HCT116 (cell line): ENCODE measurements at regions not wholly inside any gene's neighbourhood (a gene's known extent, or its start where the extent isn't known, plus 50 kb on each side); places are given as distances from the start of the nearest gene placed in this dataset.
A peak's percentile ranks its signal among the peaks of the same experiment; 100 is the strongest.

Source experiments
- ATAC-seq: fragments of 200-7000 bp; cut with Tn5 transposase; 2 replicates; pipeline ENCODE4 v1.9.1; 2020; ENCODE audit warnings: mild to moderate bottlenecking, moderate library complexity
- BruUV-seq: library from RNA; stranded (reverse); fragments of 400-500 nt; replicated peaks from 2 replicates; lab custom pipeline; 2021; lab: Mats Ljungman, UMichigan
- CTCF ChIA-PET: fragments of 300-600 bp; sonication (Branson Sonifier 250); formaldehyde crosslinking; loops from one replicate; lab custom pipeline; 2021; ENCODE audit warnings: antibody characterized with exemption; lab: Charles Lee
- POLR2A ChIA-PET: fragments of 300-600, 350-600 bp; sonication (Branson Sonifier 250); formaldehyde crosslinking; loops from one replicate; lab custom pipeline; 2021; ENCODE audit warnings: antibody characterized with exemption; lab: Charles Lee
- RAD21 ChIA-PET, 2 experiments: fragments of 300-600 bp; sonication (Branson Sonifier 250); formaldehyde crosslinking; loops; one replicate each; lab custom pipeline; 2023; ENCODE audit warnings: low total read pairs in 2 of 2; ENCODE audit not compliant: uncharacterized antibody in 2 of 2, unreplicated experiment in 2 of 2, low non-redundant PET in 1 of 2; lab: Charles Lee
- DNase-seq: peaks from one replicate; pipeline ENCODE4 v3.0.0-alpha.2; 2010; ENCODE audit warnings: low read depth, low spot score
- H2AFZ ChIP-seq: fragments of 200-600 bp; shearing (Covaris generic), sonication (generic); 2 replicates; pipeline ENCODE4 v1.6.1; 2017; ENCODE audit warnings: low read depth, mixed run types, mixed read lengths, antibody characterized with exemption, low read length; ENCODE audit not compliant: poor library complexity, severe bottlenecking
- H3K27ac ChIP-seq: 2 replicates; pipeline ENCODE4 v1.5.1; 2012; ENCODE audit warnings: low read depth, low read length
- H3K27me3 ChIP-seq: fragments of 200-600 bp; sonication (generic); 2 replicates; pipeline ENCODE4 v1.6.1; 2016; ENCODE audit warnings: mixed run types, low read length, mixed read lengths; ENCODE audit not compliant: insufficient read depth
- H3K36me3 ChIP-seq, 2 experiments: fragments of 200-500 bp in 1 of 2; fragments of 200-600 bp in 1 of 2; sonication (Bioruptor generic) in 1 of 2; sonication (generic) in 1 of 2; 2 replicates each; pipeline versions ENCODE4 v1.5.1 to v1.6.1; 2014 to 2016; ENCODE audit warnings: low read length in 2 of 2, inconsistent platforms in 1 of 2, mixed read lengths in 1 of 2, mixed run types in 1 of 2; ENCODE audit not compliant: insufficient read depth in 2 of 2, control insufficient read depth in 1 of 2
- H3K4me1 ChIP-seq, 2 experiments: fragments of 200-600 bp in 1 of 2; sonication (generic) in 1 of 2; 2 replicates each; pipeline versions ENCODE4 v1.5.1 to v1.6.1; 2012 to 2017; ENCODE audit warnings: low read length in 2 of 2, inconsistent platforms in 1 of 2, mild to moderate bottlenecking in 1 of 2, mixed read lengths in 1 of 2, mixed run types in 1 of 2, moderate library complexity in 1 of 2; ENCODE audit not compliant: insufficient read depth in 2 of 2, control insufficient read depth in 1 of 2
- H3K4me2 ChIP-seq: fragments of 200-600 bp; sonication (generic); 2 replicates; pipeline ENCODE4 v1.6.1; 2017; ENCODE audit warnings: mixed run types, low read length, mixed read lengths
- H3K4me3 ChIP-seq, 2 experiments: fragments of 200-600 bp in 1 of 2; sonication (generic) in 1 of 2; replicated peaks in 1 of 2; 2 replicates each; pipeline ENCODE4 v1.5.1; 2011 to 2016; ENCODE audit warnings: low read length in 2 of 2, control low read depth in 1 of 2, low read depth in 1 of 2, mild to moderate bottlenecking in 1 of 2, mixed read lengths in 1 of 2, mixed run types in 1 of 2
- H3K79me2 ChIP-seq: fragments of 200-600 bp; sonication (generic); 2 replicates; pipeline ENCODE4 v1.6.1; 2017; ENCODE audit warnings: mild to moderate bottlenecking, mixed run types, low read length, moderate library complexity, mixed read lengths; ENCODE audit not compliant: insufficient read depth
- H3K9ac ChIP-seq: fragments of 200-600 bp; sonication (generic); 2 replicates; pipeline ENCODE4 v1.6.1; 2016; ENCODE audit warnings: low read length, mixed read lengths
- H3K9me2 ChIP-seq: fragments of 200-600 bp; sonication (generic), shearing (Covaris generic); 2 replicates; pipeline ENCODE4 v1.6.1; 2017; ENCODE audit warnings: mixed run types, mild to moderate bottlenecking, moderate library complexity; ENCODE audit not compliant: insufficient read depth
- H3K9me3 ChIP-seq, 2 experiments: fragments of 200-500 bp in 1 of 2; fragments of 200-600 bp in 1 of 2; sonication (Bioruptor generic) in 1 of 2; sonication (generic) in 1 of 2; 2 replicates each; pipeline ENCODE4 v1.6.1; 2014 to 2017; ENCODE audit warnings: low read length in 2 of 2, mixed read lengths in 2 of 2, inconsistent platforms in 1 of 2, low read depth in 1 of 2, mild to moderate bottlenecking in 1 of 2, mixed run types in 1 of 2, moderate library complexity in 1 of 2; ENCODE audit not compliant: control insufficient read depth in 1 of 2, insufficient read depth in 1 of 2
- H4K20me1 ChIP-seq: fragments of 200-600 bp; sonication (generic), shearing (Covaris generic); 2 replicates; pipeline ENCODE4 v1.6.1; 2017; ENCODE audit warnings: mixed run types, mild to moderate bottlenecking, moderate library complexity; ENCODE audit not compliant: insufficient read depth
- CTCF ChIP-seq, 3 experiments: fragments of 200-600 bp in 1 of 3; sonication (generic) in 1 of 3; IDR thresholded peaks in 2 of 3; conservative IDR thresholded peaks in 1 of 3; 2 replicates each; pipeline ENCODE4 v1.5.1; 2012 to 2017; ENCODE audit warnings: low read depth in 2 of 3, low read length in 2 of 3, antibody characterized with exemption in 1 of 3, borderline replicate concordance in 1 of 3, control low read depth in 1 of 3, mild to moderate bottlenecking in 1 of 3, mixed read lengths in 1 of 3, mixed run types in 1 of 3, moderate library complexity in 1 of 3; ENCODE audit not compliant: insufficient read depth in 1 of 3
- EZH2 ChIP-seq: fragments of 200-600 bp; sonication (generic); IDR thresholded peaks from 2 replicates; pipeline ENCODE4 v1.6.1; 2017; ENCODE audit warnings: antibody characterized with exemption, mixed run types
- EZH2phosphoT487 ChIP-seq: fragments of 200-600 bp; IDR thresholded peaks from 2 replicates; pipeline ENCODE4 v1.6.1; 2018; ENCODE audit warnings: antibody characterized with exemption, borderline replicate concordance
- RAD21 ChIP-seq: IDR thresholded peaks from 2 replicates; pipeline ENCODE4 v1.6.1; 2012; ENCODE audit warnings: low read depth, mild to moderate bottlenecking
- SIN3A ChIP-seq: IDR thresholded peaks from 2 replicates; pipeline ENCODE4 v1.6.1; 2012; ENCODE audit warnings: low read depth
- SRF ChIP-seq: IDR thresholded peaks from 2 replicates; pipeline ENCODE4 v1.6.1; 2012; ENCODE audit warnings: low read depth
- TCF7L2 ChIP-seq: IDR thresholded peaks from 2 replicates; pipeline ENCODE4 v1.7.0; 2011; ENCODE audit warnings: borderline replicate concordance, inconsistent platforms; ENCODE audit not compliant: insufficient read depth, insufficient read length; ENCODE audit errors: extremely low read depth
- ZBTB33 ChIP-seq: IDR thresholded peaks from 2 replicates; pipeline ENCODE4 v1.6.1; 2011; ENCODE audit warnings: mild to moderate bottlenecking, low read length, moderate library complexity; ENCODE audit not compliant: insufficient replicate concordance; ENCODE audit errors: extremely low read depth
- intact Hi-C: fragments of 100-400 bp; cut with micrococcal nuclease; formaldehyde crosslinking; loops from 2 replicates; pipeline ENCODE4 v1.10.0; 2022

DNA sequence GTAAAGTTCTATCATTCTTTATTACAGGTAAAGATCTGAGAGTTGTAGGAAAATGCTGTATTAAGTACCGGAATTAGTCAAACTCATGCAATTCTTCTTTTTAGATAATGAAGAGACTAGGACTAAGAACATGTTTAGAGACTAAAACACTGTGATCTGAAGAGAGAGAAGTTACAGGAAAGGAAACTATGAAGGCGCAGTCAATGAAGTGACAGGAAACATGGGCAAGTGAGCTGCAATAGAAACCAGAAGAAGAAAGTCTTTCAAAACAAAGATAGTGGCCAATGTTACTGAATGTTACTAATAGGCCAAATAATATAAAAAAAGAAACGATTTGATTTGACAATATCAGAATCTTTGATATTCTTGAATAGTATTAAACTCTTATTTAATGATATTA lies 659.4 kb upstream of the RGS18 start:
- no peaks in the 10 kb centered on the region for H3K36me3 ChIP-seq
- BruUV-seq = no TSS peak
- H3K27ac ChIP-seq = no peak overlapping the region
- no peak overlapping the region for H3K4me2 ChIP-seq
- H3K27me3 ChIP-seq = no peaks in the 10 kb centered on the region
- H3K9ac ChIP-seq = no peak overlapping the region
- no peaks in the 10 kb centered on the region for H3K9me3 ChIP-seq
- intact Hi-C loops = no loop called here
- CTCF ChIA-PET = no interaction called here
- no peaks in the 10 kb centered on the region for H3K9me2 ChIP-seq
- H4K20me1 ChIP-seq = no peaks in the 10 kb centered on the region
- POLR2A ChIA-PET = no interaction called here
- peak overlapping the region; percentile 24 for H2AFZ ChIP-seq
- H3K4me3 ChIP-seq = no peak overlapping the region
- DNase-seq (no peak), ATAC-seq (no peak)
- H3K4me1 ChIP-seq = peaks cover 0 to 5% of the 10 kb centered on the region in 2 experiments; a peak in 2 of 4 replicates
- H3K79me2 ChIP-seq = no peaks in the 10 kb centered on the region
- TF ChIP-seq SRF = no peak
- TF ChIP-seq ZBTB33 = no peak
- TF ChIP-seq CTCF (IDR thresholded peaks at IDR 0.05 in 2 of 3, conservative IDR thresholded peaks at IDR 0.05 in 1 of 3; ENCODE audit: borderline replicate concordance in 1 of 3, insufficient read depth in 1 of 3, low read depth in 2 of 3, low read length in 2 of 3) = no peak
- TF ChIP-seq SIN3A = no peak
- TF ChIP-seq EZH2phosphoT487 = no peak
- TF ChIP-seq TCF7L2 = no peak
- no peak for TF ChIP-seq RAD21
- TF ChIP-seq EZH2 = no peak
- RAD21 ChIA-PET = no interaction called here
